CD4-positive, alpha-beta T cell treated with Interleukin-12 subunit alpha and Interleukin-12 subunit beta, for 1 hour (primary cell): ENCODE measurements at regions not wholly inside any gene's neighbourhood (a gene's known extent, or its start where the extent isn't known, plus 50 kb on each side); places are given as distances from the start of the nearest gene placed in this dataset.

Source experiments
- DNase-seq: peaks from one replicate; pipeline ENCODE4 v3.0.0-alpha.2; 2020

DNA sequence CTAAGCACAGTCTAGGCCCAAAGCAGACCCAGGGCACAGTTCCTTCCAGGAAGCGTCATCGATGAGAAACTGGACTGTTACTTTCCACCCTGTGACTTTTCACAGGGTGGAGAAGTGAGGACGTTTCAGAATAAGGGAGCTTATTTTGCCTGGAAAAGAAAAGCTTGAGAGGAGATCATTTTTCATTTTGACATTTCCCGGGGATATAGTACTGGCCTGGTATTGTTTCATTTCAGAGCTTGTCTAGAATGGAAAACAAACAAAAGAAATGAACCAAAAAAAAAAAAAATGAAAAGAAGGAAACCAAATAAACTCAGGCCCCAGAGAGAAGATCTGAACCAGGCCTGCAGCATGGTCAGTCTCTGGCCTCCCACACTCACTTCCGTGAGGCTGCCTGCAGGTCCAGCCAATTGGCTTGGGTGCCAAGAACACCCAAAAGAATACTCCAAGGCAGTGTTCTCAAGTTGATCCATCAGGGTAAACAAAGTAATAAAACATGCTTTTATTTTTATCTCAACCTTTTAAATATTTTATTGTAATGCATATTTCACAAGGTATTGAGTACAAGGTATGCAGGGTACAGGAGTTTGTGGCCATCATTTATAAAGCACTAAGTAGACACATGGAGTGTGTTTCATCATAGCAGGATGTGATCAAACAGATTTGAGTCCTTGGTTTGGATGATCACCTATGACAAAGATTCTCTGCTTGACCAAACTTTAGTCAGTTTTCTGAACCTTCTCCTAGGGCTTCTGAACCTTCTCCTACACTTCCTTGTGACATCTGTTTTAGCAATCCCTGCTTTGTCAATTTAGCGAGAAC lies 176.9 kb upstream of the GGTLC1 start:
- no peak for DNase-seq

DNA sequence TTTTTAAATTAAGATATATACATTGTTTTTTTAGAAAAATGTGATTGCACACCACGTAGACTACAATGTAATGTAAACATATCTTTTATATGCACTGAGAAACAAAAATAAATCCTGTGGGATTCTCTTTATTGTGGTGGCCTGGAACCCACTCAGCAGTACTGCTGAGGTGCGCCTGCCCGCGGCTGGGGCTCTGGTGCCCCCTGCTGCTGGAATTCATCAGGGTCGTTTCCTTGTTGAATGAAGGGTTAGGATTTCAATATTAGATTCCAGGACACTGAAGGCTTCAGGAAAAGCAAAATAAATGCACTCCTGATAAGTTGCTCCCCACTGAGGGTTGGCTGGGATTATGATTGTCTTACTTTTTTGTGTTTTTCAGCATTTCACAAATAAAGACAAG lies 175.8 kb upstream of the GGTLC1 start:
- peak; percentile 28 for DNase-seq

DNA sequence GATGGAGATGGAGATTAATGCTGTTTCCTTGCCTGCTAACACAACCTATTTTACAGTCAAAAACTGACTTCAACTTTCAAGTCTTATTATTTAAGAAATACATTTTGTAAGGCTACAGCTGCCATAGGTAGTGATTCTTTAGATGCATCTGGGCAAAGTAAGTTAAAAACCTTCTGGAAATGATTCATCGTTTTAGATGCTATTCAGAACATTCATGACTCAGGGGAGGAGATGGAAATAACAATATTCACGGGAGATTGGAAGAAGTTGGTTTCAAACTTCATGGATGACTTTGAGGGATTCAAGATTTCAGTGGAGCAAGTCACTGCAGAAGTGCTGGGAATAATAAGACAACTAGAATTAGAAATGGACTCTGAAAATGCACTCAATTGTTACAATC lies 174.9 kb upstream of the GGTLC1 start:
- DNase-seq: no peak

DNA sequence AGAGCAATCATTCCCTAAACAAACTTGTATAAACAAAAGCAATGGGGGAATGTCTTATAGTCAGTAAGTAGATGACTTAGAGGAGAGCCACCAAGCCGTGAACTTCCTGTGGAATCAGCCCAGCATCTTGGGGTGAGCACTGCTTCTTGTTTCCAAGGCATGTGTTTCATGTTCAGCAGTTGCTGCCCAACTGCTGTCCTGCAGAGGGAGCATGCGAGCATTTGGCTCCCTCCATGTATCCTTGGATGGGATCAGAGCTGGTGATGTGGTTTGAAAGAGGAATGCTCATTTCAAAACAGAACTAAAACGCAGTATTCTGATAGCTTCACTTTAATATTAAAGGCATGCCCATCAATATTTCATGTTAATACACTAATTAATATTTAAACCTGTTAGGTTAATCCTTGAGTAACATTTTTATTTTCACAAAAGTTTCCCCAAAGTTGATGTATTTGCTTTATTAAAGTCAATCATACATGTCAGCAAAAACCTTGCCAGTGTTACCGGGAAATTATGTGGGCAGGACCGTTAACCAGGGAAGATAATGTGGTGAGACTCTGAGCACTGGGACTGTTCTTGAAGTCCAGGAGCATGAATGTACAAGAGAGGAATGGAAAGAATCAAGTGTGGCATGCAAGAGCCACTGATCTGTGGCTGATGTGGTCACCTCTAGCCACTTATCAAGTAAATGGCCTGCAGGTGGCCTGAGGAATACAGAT lies 172.1 kb upstream of the GGTLC1 start:
- DNase-seq: no peak

DNA sequence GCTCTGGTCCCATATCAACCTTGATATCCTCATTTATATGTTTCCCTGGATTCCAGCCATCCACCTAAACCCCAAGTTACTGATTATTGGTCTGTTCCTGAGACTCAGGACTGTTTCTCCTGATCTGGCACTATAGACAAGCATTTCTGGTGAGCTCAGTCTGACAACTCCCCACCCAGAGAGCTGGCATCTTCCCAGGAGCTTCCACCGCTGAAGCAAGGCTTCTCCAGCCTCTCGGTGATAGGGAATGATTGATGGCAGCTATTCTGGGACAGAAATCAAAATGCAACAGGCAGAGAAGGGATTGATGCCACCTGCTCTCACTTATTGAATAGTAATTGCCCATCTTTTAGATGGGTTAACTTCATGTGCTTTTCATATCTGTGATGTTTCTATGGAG lies 169.7 kb upstream of the GGTLC1 start:
- no peak for DNase-seq

DNA sequence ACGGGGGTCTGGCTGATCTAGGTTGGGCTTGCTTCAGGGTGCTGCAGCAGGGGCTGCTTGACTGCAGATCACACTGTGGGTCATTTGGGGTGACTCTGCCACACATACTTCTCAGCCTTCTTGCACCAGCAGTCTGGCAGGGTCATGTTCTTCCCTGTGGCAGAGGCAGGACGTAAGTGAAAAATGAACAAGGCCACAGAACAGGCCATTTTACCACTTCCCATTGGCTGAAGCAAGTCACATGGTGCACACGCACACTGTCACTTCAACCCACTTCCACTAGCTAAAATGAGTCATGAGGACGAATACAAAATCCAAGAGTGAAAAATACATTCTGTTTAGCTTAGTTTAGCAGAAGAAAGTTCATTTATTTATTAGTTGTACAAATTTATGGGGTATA lies 168.6 kb upstream of the GGTLC1 start:
- peak; percentile 65 for DNase-seq

DNA sequence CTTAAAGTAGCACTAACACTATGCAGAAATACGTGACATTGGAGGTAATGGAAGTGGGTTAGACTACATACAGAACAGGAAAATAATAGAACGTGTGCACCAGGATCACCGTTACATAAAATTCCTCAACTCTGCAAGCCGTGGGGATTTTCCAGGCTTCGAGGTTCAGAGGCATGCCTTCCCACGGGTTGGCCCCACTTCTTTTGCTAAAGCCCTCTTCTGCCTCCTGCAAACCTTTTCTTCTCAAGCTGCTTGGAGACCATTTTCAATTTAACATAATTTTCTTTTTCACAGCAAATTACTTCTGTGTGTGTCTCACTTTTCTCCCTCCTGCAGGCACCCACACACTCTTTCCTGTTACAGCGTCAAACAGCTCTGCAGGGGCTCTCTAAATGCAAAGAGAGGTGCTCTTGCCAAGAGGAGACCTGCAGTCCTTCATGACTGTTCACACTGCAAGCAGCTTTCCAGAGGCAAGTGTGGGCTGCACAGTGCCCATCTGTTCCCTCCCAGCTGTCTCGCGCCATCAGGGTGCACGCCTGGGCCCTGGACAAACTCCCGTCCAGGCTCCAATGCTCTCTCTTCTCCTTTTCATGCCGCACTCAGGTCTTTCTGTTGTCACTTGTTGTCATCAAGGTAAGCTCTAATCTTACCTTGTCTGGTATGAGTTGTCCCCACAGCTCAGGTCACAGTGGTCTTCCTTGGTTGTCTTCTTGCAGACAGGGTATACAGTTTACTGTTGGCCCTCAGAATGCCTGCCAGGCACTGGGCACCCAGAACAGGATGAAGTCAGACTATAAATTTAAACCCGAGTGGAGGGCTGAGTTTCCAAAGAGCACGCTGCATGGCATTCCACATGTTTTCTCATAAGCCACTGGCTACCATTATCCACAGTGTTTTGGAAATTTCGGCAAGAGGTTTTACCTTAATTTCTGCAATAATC lies 164.8 kb upstream of the GGTLC1 start:
- DNase-seq: no peak

DNA sequence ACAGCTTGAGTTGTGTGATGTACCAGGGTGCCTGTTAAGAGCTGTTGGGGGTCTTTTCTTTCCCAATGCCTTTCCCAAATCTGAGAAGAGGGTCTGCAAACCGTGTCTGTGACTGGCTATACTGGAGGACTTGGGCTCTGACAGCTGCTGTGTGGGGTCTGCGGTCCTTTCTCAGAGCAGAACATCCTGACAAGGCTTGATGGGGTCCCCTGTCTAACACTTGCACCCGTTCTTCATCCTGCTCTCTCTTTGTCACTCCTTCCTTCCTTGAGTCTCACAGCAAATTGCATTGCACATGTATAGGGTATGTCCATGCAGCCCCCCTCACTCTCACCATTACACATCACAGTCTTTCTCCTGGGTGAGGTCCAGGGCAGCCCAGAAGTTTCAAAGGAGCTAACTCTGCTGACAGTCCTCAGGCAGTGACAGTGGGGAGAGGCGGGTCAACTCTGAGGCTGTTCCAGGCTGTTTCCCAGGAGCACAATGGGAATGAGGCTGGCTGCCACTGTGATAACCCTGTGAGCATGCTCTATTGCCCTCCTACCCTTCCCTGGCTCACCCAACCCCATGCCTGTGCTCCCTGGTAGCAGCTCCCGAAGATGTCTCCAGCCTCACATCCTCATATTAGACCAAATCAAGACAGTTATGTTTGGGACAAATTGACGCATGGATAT lies 163.2 kb upstream of the GGTLC1 start:
- DNase-seq: no peak

DNA sequence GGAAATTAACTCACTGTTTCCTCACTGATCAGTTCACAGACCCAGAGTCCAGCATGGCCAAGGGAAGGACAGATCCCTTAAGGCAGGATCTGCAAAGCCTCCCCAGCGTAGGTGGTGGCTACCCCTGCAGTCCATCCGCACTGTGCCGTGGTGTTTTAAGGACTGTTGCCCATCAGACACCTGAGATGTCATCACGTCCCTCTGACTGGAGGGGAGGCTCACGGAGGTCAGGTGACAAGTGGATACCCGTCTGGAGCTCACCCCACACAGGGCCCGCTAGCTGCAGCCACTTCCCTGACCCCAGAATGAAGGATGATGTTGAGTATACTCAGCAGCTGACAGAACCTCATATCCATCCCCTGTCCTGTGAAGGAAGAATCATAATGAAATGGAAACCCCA lies 161.8 kb upstream of the GGTLC1 start:
- DNase-seq: no peak

DNA sequence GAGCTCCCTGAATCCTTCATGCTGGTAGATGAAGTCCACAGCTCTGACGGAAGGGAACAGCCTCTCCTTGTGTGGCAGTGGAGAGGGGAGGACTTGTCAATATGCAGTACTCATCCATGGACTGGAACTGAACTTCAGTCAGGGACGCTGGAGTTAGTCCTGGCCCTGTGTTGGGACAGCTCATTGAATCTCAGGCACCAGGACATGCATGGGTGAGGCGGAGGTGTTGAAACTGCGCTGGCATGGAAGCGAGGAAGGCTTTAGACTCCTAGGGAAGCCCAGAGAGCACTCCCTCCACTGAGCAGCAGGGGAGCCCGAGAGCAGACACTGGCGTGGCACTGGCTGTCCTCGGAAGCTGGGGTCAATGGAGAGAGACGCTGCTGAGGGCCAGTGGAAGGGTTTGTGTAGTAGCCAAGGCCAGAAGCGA lies 161.3 kb upstream of the GGTLC1 start:
- no peak for DNase-seq

DNA sequence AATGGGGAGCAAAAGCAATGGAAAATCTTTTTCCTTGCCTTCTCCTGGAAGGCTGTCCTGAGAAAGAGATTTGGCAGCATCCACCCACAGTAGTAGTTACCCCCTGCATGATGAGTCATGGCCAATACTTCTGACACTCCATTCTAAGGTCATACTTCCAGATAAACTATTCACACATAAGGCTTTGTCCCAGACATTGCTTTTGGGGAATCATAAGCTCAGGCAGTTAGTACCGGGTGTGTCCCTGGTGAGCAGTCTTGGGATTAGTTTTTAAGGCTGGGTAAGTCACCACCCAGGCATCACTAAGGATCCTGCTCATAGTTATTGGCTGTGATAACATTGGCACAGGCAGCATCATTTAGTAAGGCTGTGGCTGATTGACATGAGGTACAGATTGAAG lies 160.6 kb upstream of the GGTLC1 start:
- no peak for DNase-seq

DNA sequence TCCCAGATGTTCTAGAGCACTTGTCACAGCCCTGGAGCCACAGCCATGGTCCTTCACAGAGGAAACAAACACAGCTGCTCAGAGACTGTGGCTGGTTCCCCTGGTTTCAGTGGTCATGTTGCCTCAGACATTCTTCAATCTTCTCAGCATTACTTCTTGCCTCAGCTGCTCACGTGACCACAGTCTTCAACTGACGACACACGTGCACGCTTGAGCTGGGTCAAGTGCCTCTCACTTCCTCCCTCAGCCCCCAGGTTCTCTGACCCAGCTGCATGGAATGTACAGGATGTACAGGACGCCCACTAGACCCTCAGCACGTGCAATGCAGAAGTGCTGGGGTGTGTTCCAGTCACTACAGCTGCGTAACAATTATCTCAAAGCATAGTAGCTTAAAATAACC lies 159.8 kb upstream of the GGTLC1 start:
- peak; percentile 34 for DNase-seq

DNA sequence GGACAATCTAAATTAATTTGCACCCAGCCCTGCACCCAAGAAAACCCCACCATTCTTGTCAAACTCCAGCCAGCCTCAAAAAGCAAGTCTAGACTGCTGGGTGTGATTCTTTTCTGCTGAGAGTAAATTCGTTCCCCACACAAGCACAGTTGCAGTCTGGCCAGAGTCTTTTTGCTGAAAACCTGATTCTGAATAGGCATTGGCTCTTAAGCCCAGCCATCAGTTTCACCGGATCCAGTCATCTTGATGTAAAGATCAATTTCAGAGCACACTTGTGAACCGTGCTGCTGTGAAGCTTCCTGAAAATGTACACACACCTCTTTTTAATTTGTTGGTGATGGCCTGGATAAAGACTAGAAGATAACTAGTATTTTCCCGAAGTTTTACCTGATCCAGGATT lies 159.4 kb upstream of the GGTLC1 start:
- no peak for DNase-seq

DNA sequence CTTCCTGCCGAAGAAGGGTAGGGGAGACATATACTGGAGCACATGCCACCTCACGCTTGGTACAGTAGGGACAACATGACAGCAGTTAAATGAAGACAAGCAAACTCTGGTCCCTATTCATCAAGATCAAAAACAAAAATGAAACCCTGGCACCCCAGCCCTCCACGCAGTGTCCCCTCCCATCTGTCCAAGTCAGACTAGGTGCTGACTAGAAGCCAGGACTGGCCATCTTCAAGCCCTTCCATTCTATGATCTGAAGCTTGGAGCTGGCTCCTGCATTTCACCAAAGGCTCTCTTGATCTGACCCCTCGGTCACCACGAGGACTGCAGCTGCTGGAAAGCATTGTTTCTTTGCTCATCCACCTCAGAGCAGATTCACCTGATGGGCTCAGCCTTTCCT lies 158.9 kb upstream of the GGTLC1 start:
- no peak for DNase-seq

DNA sequence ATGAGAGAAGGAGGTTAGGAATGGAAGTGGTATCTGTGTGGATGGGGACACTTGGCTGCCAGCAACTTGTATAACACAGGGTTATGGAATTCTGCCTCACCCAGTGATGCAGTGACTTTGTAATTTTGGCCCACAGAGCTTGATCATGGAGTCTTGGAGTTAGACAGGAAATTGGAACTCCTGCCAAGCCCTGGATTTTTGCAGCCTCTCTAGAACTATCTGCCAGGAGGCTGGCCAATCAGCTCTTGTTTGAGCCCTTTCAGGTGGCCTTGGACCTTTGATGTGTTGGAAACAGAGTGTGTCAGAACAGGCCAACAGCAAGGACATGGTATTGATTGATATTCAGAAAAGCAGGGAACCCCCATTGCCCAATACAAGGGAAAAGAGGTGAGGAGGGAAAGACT lies 157.7 kb upstream of the GGTLC1 start:
- no peak for DNase-seq

DNA sequence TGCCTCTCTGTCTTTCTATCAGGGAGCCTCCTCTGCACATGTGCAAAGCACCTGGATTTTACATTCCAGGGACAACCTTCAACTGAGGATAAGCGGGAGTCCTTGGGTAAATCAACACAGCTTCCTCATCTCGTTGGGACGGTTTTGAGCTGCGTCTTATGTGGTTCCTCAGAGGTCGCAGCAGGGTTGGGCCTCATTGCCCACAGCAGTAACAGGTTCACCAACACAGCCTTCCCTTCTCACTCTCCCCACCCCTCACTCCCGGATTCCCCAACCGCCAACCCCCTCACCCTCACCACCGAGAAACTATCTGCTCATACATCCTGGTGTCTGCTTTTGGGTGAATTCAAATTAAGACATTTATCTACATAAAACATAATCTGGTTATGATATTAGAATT lies 155.8 kb upstream of the GGTLC1 start:
- no peak for DNase-seq

DNA sequence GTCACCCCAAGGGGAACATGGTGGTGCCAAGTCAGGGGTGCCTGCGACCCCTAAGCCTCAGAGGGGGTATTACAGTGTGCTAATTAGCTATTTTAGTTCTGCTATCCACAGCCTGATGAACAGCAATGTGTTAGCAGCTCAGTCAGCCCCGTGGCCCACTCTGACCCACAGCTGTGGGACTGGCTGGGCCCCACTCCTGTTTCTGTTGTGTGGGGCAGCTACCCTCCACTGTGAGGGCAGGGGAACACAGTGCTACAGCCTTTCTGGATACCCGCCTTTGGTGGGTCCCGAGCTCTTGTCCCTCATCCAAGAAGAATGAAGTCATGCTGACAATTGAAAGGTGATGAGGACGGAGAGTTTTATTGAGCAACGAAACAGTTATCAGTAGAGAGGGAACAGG lies 152.5 kb upstream of the GGTLC1 start:
- DNase-seq: no peak

DNA sequence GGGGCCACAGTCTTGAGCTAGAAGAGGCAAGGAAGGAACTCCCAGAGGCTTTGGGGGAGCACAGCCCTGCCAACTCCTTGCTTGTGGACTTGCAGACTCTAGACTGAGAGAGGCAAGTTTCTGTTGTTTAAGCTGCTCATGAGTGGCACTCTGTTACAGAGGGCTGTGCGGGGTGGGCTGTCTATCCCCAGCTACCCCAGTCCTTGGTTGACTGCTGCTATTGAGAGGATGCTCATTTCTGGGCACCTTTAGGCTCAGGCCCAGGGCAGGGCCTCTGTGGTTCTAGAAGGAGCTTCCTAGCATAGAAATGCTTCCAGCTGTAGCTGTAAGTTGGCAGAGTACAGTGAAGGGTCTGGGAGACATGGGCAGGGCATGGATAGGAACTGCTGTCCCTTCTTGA lies 151.3 kb upstream of the GGTLC1 start:
- DNase-seq: no peak

DNA sequence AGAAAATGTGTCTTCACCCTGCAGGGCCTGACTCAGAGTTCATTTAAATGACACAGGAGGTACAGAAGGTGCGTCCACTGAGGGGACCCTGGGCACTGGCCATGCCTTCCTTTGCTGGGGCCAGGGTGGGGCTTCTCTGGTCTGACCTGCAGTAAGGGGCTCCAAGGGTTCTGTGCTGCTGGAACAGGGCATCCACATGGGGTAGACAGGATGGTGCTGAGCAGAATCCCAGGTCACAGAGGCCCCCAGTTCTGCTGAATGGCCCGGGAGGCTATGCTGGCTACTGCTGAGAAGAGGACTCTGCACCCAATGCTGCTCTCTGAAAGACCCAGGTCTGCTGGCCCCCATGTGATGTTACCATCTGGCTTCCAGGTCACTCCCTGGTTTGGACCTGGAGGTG lies 150.4 kb upstream of the GGTLC1 start:
- DNase-seq: no peak

DNA sequence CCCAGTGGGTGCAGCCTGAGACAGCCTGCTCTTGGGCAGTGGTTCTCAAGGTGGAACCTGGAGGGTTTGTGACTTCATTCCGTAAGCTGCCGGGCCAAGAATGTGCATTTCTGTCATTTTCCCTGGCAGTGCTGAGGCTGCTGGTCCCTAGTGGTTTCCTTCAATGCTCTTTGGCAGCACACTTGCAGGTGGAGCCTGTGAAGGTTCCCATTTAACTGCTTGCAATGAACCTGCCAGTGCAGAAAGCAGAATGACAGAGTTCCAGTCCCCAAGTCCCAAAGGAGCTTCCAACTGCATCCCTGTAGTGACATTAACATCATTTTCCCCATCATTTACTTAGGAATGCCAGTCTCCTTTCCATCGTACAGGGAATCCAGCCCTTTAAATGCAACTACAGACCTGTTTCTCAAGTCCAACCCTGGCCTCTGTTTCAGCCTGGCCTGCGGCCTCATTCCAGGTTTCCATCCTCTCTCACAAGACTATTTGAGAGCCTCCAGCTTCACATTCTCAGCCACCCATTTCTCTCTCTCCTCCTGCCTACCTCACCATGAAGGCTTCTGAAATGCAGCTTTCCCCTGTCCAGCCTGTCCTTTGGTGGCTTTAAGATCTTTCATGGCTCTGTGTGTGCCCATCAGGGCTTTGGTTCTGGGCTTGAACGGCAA lies 149.7 kb upstream of the GGTLC1 start:
- no peak for DNase-seq

DNA sequence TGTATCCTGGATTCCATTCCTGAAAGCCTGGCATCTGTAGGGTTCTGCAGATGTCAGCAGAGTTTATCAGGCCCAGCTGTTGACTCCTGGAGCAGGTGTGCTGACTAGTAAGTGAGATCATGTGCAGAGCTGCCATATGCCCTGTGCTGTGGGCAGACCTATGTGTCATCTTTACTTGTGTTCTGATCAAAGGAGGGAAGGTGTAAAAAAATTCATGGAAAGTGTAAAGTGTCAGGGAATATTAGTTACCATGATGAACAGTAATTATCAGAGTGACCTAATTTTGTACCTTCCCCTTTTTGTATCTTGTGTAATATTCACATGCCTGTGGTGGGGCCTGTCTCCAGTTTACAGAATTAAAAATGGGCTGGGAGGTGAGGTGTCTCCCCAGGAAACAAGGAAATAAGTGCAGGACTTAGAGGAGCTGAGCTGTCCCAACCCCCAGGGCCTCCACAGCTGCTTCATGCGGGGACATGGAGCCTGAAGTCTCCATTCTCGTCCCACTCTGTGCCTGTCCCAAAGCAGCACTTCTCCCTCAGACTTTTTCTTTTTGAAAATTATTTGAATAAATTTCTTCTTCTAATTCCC lies 148.2 kb upstream of the GGTLC1 start:
- DNase-seq: no peak

DNA sequence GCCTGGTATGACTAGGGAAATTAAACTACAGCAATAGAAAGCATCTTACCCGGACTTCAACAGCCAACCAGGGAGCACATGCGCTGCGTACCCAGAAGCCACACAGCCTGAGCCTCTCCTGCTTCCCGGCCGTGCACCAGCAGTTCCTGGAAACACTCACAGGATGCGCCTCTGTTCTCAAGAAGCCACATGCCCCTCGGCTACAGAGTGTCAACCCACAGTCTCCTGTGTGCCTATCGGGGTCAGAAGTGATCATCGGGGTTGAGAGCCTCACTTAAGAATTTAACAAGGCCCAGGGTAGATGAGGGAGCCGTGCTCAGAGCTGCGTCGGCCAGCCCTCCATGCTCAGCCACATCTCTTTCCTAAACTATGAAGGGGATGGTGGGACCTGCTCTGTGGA lies 147.2 kb upstream of the GGTLC1 start:
- no peak for DNase-seq
